Memory B cell (primary cell): ENCODE measurements at regions not wholly inside any gene's neighbourhood (a gene's known extent, or its start where the extent isn't known, plus 50 kb on each side); places are given as distances from the start of the nearest gene placed in this dataset.

ENCODE experiments used
- ATAC-seq: fragments of 150-1000 bp; cut with Tn5 transposase; 2 replicates; pipeline ENCODE4 v1.10.0; 2021; ENCODE audit warnings: low read depth, mild to moderate bottlenecking, moderate library complexity
- DNase-seq, 2 donors: peaks; one replicate each; pipeline ENCODE4 v3.0.0; 2022; ENCODE audit warnings: low spot score in 2 of 2
- H3K27ac Mint-ChIP-seq: one replicate; pipeline ENCODE4 v1.8.0; 2022; ENCODE audit warnings: mild to moderate bottlenecking, moderate library complexity, mixed read lengths
- H3K27me3 Mint-ChIP-seq: one replicate; pipeline ENCODE4 v1.8.0; 2022; ENCODE audit warnings: mixed read lengths
- H3K36me3 Mint-ChIP-seq: one replicate; pipeline ENCODE4 v1.8.0; 2022; ENCODE audit warnings: mild to moderate bottlenecking, mixed read lengths
- H3K4me1 Mint-ChIP-seq: one replicate; pipeline ENCODE4 v1.8.0; 2022; ENCODE audit warnings: mixed read lengths
- H3K4me3 Mint-ChIP-seq: one replicate; pipeline ENCODE4 v1.8.0; 2022; ENCODE audit warnings: mild to moderate bottlenecking, moderate library complexity, mixed read lengths
- H3K9me3 Mint-ChIP-seq: one replicate; pipeline ENCODE4 v1.8.0; 2022; ENCODE audit warnings: mixed read lengths

- no peak overlapping the region for H3K4me3 Mint-ChIP-seq
- H3K27ac Mint-ChIP-seq, result no peak overlapping the region
- DNase-seq (no peak), ATAC-seq (no peak)
- H3K27me3 Mint-ChIP-seq, result no peaks in the 10 kb centered on the region
- no peaks in the 10 kb centered on the region for H3K9me3 Mint-ChIP-seq
- H3K36me3 Mint-ChIP-seq, result no peaks in the 10 kb centered on the region
- no peaks in the 10 kb centered on the region for H3K4me1 Mint-ChIP-seq
Measured at GRCh38 chr10:107900131-107900530, 735.6 kb upstream of the SORCS1 start.

GRCh38 chr10:107899502-107900062 lies 735.1 kb upstream of the SORCS1 start:
- no peak for ATAC-seq
- no peak for DNase-seq
- Mint-ChIP-seq H3K9me3 (no peaks in the 10 kb centered on the region), H3K4me1 (peaks cover 1% of the 10 kb centered on the region), H3K27ac (no peak overlapping the region), H3K27me3 (no peaks in the 10 kb centered on the region), H3K4me3 (no peak overlapping the region), H3K36me3 (no peaks in the 10 kb centered on the region)

- no peaks in the 10 kb centered on the region for H3K27me3 Mint-ChIP-seq
- no peaks in the 10 kb centered on the region for H3K9me3 Mint-ChIP-seq
- no peak overlapping the region for H3K4me3 Mint-ChIP-seq
- H3K36me3 Mint-ChIP-seq, result no peaks in the 10 kb centered on the region
- DNase-seq (no peak), ATAC-seq (no peak)
- no peak overlapping the region for H3K27ac Mint-ChIP-seq
- H3K4me1 Mint-ChIP-seq, result peaks cover 3% of the 10 kb centered on the region
Measured at GRCh38 chr10:107899075-107899474, 734.6 kb upstream of the SORCS1 start.

- DNase-seq (no peak), ATAC-seq (no peak)
- Mint-ChIP-seq H3K27ac (no peak overlapping the region), H3K27me3 (no peaks in the 10 kb centered on the region), H3K4me3 (no peak overlapping the region), H3K36me3 (no peaks in the 10 kb centered on the region), H3K9me3 (no peaks in the 10 kb centered on the region), H3K4me1 (peaks cover 3% of the 10 kb centered on the region)
Measured at GRCh38 chr10:107898392-107898791, 733.9 kb upstream of the SORCS1 start.

- Mint-ChIP-seq H3K4me1 (peaks cover 3% of the 10 kb centered on the region), H3K36me3 (no peaks in the 10 kb centered on the region), H3K9me3 (no peaks in the 10 kb centered on the region), H3K27ac (no peak overlapping the region), H3K4me3 (no peak overlapping the region), H3K27me3 (no peaks in the 10 kb centered on the region)
- peak in 1 of 2 donors; percentile 0 for DNase-seq
- ATAC-seq, result peak; percentile 70
Measured at GRCh38 chr10:107894516-107894915, 730.0 kb upstream of the SORCS1 start.

DNA sequence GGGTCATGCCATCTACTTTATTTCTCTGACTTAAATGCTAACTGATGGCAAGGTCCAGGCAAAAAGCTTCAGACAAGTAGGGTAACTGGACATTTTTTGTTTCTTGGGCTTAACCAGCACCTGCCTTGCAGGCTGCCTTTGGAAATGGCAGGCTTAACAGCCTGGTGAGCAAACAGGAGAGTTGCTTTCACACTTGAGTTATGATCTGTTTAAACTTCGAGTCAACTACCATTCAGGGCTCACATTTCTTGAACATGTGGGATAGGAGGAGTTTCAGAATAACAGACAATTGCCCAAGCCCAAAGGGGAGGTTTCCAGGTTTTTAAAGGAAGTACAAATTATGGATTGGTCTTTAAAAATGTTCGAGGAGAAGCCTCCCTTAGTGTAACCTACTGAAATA lies 724.6 kb upstream of the SORCS1 start:
- Mint-ChIP-seq H3K4me1 (no peaks in the 10 kb centered on the region), H3K4me3 (no peak overlapping the region), H3K9me3 (peaks cover 5% of the 10 kb centered on the region), H3K27ac (no peak overlapping the region), H3K36me3 (no peaks in the 10 kb centered on the region), H3K27me3 (no peaks in the 10 kb centered on the region)
- DNase-seq (no peak), ATAC-seq (no peak)

DNA sequence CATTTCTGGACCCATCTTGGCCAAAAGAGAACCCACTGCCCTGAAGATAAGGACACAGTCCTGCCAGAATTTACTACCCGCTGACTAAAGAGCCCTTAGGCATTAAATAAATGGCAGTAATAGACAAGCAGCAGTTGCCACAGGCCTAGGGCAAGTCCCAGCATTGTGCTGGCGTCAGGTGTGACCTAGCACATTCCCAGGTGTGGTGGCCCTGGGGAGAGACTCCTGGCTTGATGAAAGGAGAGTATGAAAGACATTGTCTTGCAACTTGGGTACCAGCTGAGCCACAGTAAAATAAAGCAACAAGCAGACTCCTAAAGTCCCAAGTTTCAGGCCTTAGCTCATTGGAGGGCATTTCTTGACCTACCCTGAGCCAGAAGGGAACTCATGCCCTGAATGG lies 715.7 kb upstream of the SORCS1 start:
- Mint-ChIP-seq H3K4me1 (no peaks in the 10 kb centered on the region), H3K4me3 (no peak overlapping the region), H3K27me3 (no peaks in the 10 kb centered on the region), H3K27ac (no peak overlapping the region), H3K36me3 (no peaks in the 10 kb centered on the region), H3K9me3 (peaks cover 14% of the 10 kb centered on the region)
- DNase-seq (no peak), ATAC-seq (no peak)

- Mint-ChIP-seq H3K27me3 (no peaks in the 10 kb centered on the region), H3K4me3 (no peak overlapping the region), H3K4me1 (no peaks in the 10 kb centered on the region), H3K36me3 (no peaks in the 10 kb centered on the region), H3K27ac (no peak overlapping the region), H3K9me3 (peaks cover 3% of the 10 kb centered on the region)
- ATAC-seq (no peak), DNase-seq (no peak)
Measured at GRCh38 chr10:107873007-107873406, 708.5 kb upstream of the SORCS1 start.

GRCh38 chr10:107865691-107866090 lies 701.2 kb upstream of the SORCS1 start:
- no peak overlapping the region for H3K27ac Mint-ChIP-seq
- no peak overlapping the region for H3K4me3 Mint-ChIP-seq
- DNase-seq (no peak), ATAC-seq (no peak)
- no peaks in the 10 kb centered on the region for H3K36me3 Mint-ChIP-seq
- no peaks in the 10 kb centered on the region for H3K27me3 Mint-ChIP-seq
- H3K9me3 Mint-ChIP-seq, result no peaks in the 10 kb centered on the region
- H3K4me1 Mint-ChIP-seq, result no peaks in the 10 kb centered on the region

DNA sequence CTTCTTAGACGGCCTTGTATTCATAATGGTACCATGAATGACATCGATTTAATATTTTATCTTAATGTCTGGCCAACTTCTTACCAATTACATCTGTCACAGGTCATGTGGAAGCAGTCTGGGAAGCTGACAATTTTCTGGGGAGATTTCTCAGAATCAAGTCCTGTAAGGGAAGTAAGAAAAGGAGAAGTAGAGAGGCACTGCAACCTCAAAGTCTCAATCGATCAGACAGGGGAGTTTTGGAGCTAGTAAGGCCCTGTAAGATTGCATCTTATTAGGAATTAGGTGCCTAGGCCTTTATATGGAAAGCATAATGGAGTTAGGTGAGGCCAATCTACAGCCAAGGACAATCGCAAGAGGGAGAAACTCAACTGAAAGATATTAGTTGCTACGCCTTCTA lies 694.6 kb upstream of the SORCS1 start:
- H3K4me3 Mint-ChIP-seq, result no peak overlapping the region
- no peaks in the 10 kb centered on the region for H3K9me3 Mint-ChIP-seq
- H3K27ac Mint-ChIP-seq, result no peak overlapping the region
- peak in 1 of 2 donors; percentile 2 for DNase-seq
- ATAC-seq, result peak; percentile 82
- H3K27me3 Mint-ChIP-seq, result no peaks in the 10 kb centered on the region
- no peaks in the 10 kb centered on the region for H3K36me3 Mint-ChIP-seq
- peaks cover 4% of the 10 kb centered on the region for H3K4me1 Mint-ChIP-seq

DNA sequence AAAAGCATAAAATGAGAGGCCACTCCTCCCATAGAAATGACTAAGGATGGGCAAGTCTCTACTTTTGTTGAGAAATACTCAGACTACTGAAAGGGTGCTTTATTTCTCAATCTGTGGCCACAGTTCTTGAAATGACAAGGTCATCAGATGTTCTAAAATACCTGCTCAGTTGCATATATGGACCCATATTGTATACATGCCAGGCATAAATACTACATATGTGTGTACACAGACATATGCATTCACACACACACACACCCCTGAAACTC lies 691.5 kb upstream of the SORCS1 start:
- DNase-seq (no peak), ATAC-seq (no peak)
- Mint-ChIP-seq H3K27ac (no peak overlapping the region), H3K27me3 (no peaks in the 10 kb centered on the region), H3K4me3 (no peak overlapping the region), H3K36me3 (no peaks in the 10 kb centered on the region), H3K9me3 (no peaks in the 10 kb centered on the region), H3K4me1 (peaks cover 4% of the 10 kb centered on the region)

DNA sequence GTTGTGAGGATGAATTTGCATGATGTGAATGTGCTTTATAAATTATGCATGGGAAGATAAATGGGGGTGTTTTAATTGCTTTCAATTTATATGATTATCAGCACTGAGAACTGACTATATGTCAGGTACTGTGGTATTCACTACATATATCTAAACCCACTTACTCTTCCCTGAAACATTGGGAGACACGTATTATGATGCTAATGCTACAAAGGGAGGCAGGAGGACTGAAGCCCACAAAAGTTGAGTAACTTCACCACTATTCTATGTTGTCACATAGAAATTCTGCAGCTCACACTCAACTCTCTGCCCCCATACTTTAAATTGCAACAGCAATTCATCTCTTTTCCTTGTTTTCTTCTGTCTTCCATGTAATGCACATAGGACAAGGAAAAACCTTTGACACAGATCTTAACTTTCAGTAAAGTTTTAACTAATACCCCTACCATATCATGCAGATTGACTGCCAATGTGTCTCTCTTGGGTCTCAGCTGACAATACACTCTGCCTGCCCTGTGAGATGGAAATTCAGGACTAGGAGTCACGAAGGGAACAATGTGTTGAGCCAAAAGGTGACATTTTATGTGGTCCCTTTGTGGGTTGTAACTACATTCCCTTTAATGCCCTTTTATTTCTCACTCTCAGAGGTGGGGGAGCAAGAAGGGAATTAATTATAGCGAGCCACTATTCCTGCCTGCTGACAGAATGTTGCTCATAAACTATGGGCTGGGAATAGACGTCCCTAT lies 691.0 kb upstream of the SORCS1 start:
- DNase-seq (no peak), ATAC-seq (no peak)
- no peak overlapping the region for H3K27ac Mint-ChIP-seq
- H3K27me3 Mint-ChIP-seq, result no peaks in the 10 kb centered on the region
- no peaks in the 10 kb centered on the region for H3K9me3 Mint-ChIP-seq
- H3K4me1 Mint-ChIP-seq, result peaks cover 4% of the 10 kb centered on the region
- no peak overlapping the region for H3K4me3 Mint-ChIP-seq
- no peaks in the 10 kb centered on the region for H3K36me3 Mint-ChIP-seq

GRCh38 chr10:107848726-107849360 lies 684.3 kb upstream of the SORCS1 start:
- Mint-ChIP-seq H3K4me3 (no peak overlapping the region), H3K27ac (no peak overlapping the region), H3K36me3 (no peaks in the 10 kb centered on the region), H3K9me3 (no peaks in the 10 kb centered on the region), H3K4me1 (peaks cover 6% of the 10 kb centered on the region), H3K27me3 (no peaks in the 10 kb centered on the region)
- DNase-seq (no peak), ATAC-seq (no peak)

DNA sequence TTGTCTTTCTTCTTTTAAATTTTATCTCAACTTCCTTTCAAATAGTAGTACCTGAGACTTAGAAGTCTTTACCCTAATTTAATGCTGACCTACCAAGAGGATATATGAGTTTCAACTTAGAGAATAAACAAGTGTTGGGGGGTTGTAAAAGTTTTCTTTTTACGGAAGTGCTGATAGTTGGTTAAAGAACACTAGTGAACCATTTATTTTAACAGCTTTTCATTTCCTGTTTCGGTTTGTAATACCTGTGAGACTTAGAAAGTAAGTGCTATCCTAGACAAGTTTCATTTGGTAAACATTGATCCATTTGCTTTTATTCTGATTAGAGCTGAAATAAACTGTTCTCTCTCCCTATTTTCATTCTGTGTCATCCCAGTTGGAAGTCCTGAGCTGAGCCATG lies 683.1 kb upstream of the SORCS1 start:
- DNase-seq (peak in 1 of 2 donors; percentile 0), ATAC-seq (peak; percentile 76)
- peak overlapping the region; percentile 84 for H3K27ac Mint-ChIP-seq
- peak overlapping the region; percentile 80 for H3K4me3 Mint-ChIP-seq
- no peaks in the 10 kb centered on the region for H3K36me3 Mint-ChIP-seq
- H3K9me3 Mint-ChIP-seq, result no peaks in the 10 kb centered on the region
- no peaks in the 10 kb centered on the region for H3K27me3 Mint-ChIP-seq
- peaks cover 6% of the 10 kb centered on the region for H3K4me1 Mint-ChIP-seq

- peaks cover 2% of the 10 kb centered on the region for H3K4me1 Mint-ChIP-seq
- H3K9me3 Mint-ChIP-seq, result peaks cover 3% of the 10 kb centered on the region
- H3K4me3 Mint-ChIP-seq, result no peak overlapping the region
- DNase-seq (no peak), ATAC-seq (no peak)
- H3K27me3 Mint-ChIP-seq, result peaks cover 2% of the 10 kb centered on the region
- no peaks in the 10 kb centered on the region for H3K36me3 Mint-ChIP-seq
- no peak overlapping the region for H3K27ac Mint-ChIP-seq
Measured at GRCh38 chr10:107834706-107835105, 670.2 kb upstream of the SORCS1 start.
